Transverse colon (tissue), 3 donors: ENCODE measurements at regions not wholly inside any gene's neighbourhood (a gene's known extent, or its start where the extent isn't known, plus 50 kb on each side); places are given as distances from the start of the nearest gene placed in this dataset.

Experiments
- CTCF ChIP-seq, 5 experiments: fragments of 200-600 bp in 3 of 5; fragments of 450-650 bp in 2 of 5; sonication (generic) in 3 of 5; IDR thresholded peaks; 1 replicate in 2 of 5; 2 replicates in 3 of 5; pipeline ENCODE4 v1.5.1; 2016 to 2017; ENCODE audit warnings: antibody characterized with exemption in 5 of 5, inconsistent platforms in 3 of 5, mild to moderate bottlenecking in 2 of 5, moderate library complexity in 1 of 5
- EP300 ChIP-seq: sonication (generic); formaldehyde crosslinking; IDR thresholded peaks from one replicate; pipeline ENCODE4 v1.6.1; 2017; ENCODE audit warnings: antibody characterized with exemption, low read depth
- POLR2A ChIP-seq: fragments of 450-650 bp; IDR thresholded peaks from one replicate; pipeline ENCODE4 v1.6.1; 2016; ENCODE audit warnings: antibody characterized with exemption, mild to moderate bottlenecking, moderate library complexity

DNA sequence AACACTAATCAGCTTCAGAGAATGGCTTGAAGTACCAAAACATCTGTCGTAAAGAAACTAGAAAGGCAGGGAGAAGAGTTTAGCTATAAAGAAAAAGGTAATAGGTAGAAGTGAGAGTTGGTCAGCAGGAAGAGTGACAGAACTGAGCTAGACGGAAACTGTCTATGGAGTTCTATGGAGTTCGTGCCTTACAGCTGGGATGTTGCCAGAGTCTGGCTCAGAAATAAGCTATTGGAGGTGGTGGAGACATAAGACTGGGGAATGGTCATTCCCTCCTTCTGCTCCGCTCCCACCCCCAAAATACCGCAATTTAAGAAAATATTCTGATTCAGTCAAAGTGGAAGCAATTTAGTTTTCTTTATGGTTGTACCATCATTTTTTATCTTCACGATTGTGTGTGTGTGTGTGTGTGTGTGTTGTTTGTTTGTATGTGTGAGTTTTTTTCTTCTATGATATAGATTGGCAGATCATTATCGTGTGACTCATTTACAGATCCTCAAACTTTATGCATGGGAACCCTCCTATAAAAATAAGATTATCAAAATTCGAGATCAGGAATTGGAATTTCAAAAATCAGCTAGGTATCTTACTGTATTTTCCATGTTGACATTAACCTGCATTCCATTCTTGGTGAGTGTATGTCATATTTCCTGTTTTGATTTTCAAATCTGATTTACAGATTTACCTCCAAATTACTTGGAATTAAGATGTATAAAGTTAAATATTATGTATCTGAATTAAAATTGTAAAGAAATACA lies 79.0 kb downstream of the HSPA13 start:
- no peak for TF ChIP-seq CTCF (IDR thresholded peaks at IDR 0.05)
- no peak for TF ChIP-seq EP300
- no peak for TF ChIP-seq POLR2A
